Adrenal gland (tissue), 5 donors: ENCODE measurements at regions not wholly inside any gene's neighbourhood (a gene's known extent, or its start where the extent isn't known, plus 50 kb on each side); places are given as distances from the start of the nearest gene placed in this dataset.

Source experiments
- CTCF ChIP-seq, 6 experiments: fragments of 450-650 bp in 4 of 6; fragments of 200-600 bp in 2 of 6; sonication (generic) in 1 of 6; IDR thresholded peaks; 1 replicate in 5 of 6; 2 replicates in 1 of 6; pipeline versions ENCODE4 v1.5.1 to v1.8.0; 2016 to 2021; ENCODE audit warnings: antibody characterized with exemption in 6 of 6, mild to moderate bottlenecking in 2 of 6, moderate library complexity in 1 of 6
- POLR2A ChIP-seq, 2 donors: fragments of 450-650 bp; IDR thresholded peaks; one replicate each; pipeline ENCODE4 v1.6.1; 2017; ENCODE audit warnings: antibody characterized with exemption in 2 of 2, mild to moderate bottlenecking in 2 of 2, moderate library complexity in 1 of 2
- donor health status: DM: no; HTN: no; CAD: no.

GRCh38 chr11:104372111-104372510 lies 208.2 kb upstream of the PDGFD start:
- TF ChIP-seq CTCF (IDR thresholded peaks at IDR 0.05): no peak
- no peak for TF ChIP-seq POLR2A (IDR thresholded peaks at IDR 0.05)
